Ectodermal cell (in vitro differentiated cells): ENCODE measurements at regions not wholly inside any gene's neighbourhood (a gene's known extent, or its start where the extent isn't known, plus 50 kb on each side); places are given as distances from the start of the nearest gene placed in this dataset.
A peak's percentile ranks its signal among the peaks of the same experiment; 100 is the strongest.

Experiments used
- H3K27ac ChIP-seq: 2 replicates; pipeline ENCODE4 v1.7.0; 2013; ENCODE audit warnings: mild to moderate bottlenecking, low read depth, low read length; ENCODE audit not compliant: insufficient read depth, poor library complexity, severe bottlenecking
- H3K27me3 ChIP-seq: 2 replicates; pipeline ENCODE4 v1.7.0; 2013; ENCODE audit warnings: mild to moderate bottlenecking, low read length; ENCODE audit not compliant: insufficient read depth, control insufficient read depth, poor library complexity, severe bottlenecking
- H3K36me3 ChIP-seq: one replicate; pipeline ENCODE4 v1.7.0; 2013; ENCODE audit warnings: low read length; ENCODE audit not compliant: control insufficient read depth, insufficient read depth
- H3K4me1 ChIP-seq: one replicate; pipeline ENCODE4 v1.7.0; 2013; ENCODE audit warnings: low read length; ENCODE audit not compliant: control insufficient read depth, insufficient read depth
- H3K4me3 ChIP-seq: 2 replicates; pipeline ENCODE4 v1.7.0; 2013; ENCODE audit warnings: low read depth, low read length, control low read depth; ENCODE audit not compliant: insufficient read depth
- H3K9me3 ChIP-seq: 2 replicates; pipeline ENCODE4 v1.7.0; 2013; ENCODE audit warnings: mild to moderate bottlenecking, low read length, moderate library complexity; ENCODE audit not compliant: control insufficient read depth
- WGBS, 2 experiments: methylation state at CpG; one replicate each; pipeline ENCODE4 v1.1.7; 2013; ENCODE audit warnings: missing lambda C conversion rate in 2 of 2; 5-methylcytosine and 5-hydroxymethylcytosine counted together

DNA sequence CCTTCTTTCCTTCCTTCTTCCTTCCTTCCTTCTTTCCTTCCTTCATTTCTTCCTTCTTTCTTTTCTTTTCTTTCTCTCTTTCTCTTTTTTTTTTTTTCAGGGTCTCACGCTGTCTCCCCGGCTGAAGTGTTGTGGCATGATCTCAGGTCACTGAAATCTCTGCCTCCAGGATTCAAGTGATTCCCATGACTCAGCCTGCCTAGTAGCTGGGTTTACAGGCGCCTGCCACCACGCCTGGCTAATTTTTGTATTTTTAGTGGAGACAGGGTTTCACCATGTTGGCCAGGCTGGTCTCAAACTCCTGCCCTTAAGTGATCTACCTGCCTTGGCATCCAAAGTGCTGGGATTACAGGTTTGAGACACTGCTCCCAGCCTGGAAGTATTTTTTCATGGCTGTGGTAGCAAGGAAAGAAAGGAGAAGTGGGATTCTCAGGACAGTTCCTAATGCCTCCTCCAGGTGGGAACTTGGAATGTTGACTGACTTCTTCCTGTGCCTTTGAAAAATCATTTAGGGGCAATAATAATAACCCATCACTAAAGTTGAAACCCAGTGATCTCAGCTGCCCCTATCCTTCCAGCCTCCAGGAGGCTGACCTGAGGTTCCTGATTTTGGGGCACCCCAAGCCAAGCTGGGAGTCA lies 89.3 kb upstream of the CELF4 start:
- Histone ChIP-seq H3K9me3 (no peaks in the 10 kb centered on the region), H3K27ac (no peak overlapping the region)
- 89 to 95% methylated on average over 4 of the region's 4 CpGs for WGBS, 2 experiments

DNA sequence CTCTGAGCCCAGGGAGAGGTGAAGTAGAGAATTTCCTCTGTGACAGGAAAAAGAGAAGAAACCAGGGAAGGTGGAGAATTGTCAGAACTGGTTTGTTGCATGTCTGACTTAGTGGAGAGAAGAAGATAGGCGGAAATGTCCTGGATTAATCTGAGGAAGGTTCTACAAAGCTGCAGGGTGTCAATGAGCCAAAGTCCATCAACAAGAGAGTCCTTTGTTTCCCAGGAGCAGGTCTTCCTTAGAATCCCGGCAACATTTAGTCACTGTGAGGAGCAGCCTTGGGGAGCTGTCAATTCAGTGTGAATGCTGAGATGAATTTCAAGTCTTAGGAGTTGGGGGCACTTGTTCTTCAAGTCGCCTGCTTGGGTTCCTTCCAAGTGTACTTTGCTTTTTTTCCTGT lies 88.4 kb upstream of the CELF4 start:
- H3K9me3 ChIP-seq = no peaks in the 10 kb centered on the region
- 13 to 29% methylated on average over 3 of the region's 3 CpGs for WGBS, 2 experiments
- H3K27me3 ChIP-seq = no peaks in the 10 kb centered on the region
- peak overlapping the region; percentile 1 for H3K27ac ChIP-seq
- peaks cover 4% of the 10 kb centered on the region for H3K4me1 ChIP-seq
- no peak overlapping the region for H3K4me3 ChIP-seq
- no peaks in the 10 kb centered on the region for H3K36me3 ChIP-seq

More for the DNA sequence above, 89.3 kb upstream of the CELF4 start:
- Histone ChIP-seq H3K27me3 (no peaks in the 10 kb centered on the region), H3K4me3 (no peak overlapping the region), H3K4me1 (peaks cover 6% of the 10 kb centered on the region), H3K36me3 (no peaks in the 10 kb centered on the region)

DNA sequence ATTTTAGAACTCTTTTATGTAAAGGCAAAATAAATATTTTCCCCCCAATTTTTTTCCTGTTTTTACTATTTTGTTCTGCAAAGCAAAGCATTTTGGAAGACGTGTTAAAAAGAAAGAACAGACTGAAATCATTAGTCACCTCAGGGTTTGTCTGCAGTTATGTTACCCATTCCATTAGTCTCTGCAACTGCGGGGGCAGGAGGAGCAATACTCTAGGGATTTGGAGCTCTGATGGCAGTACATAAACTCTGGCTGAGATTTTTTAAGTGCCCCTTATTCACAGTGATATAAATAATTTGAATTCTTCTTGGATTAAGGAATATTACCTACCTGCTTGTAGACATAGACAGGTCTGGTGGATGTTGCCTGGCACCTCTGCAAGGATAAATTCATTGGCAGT lies 88.0 kb upstream of the CELF4 start:
- H3K36me3 ChIP-seq = no peaks in the 10 kb centered on the region
- 74 to 79% methylated on average over 2 of the region's 2 CpGs for WGBS, 2 experiments
- no peak overlapping the region for H3K27ac ChIP-seq
- H3K4me3 ChIP-seq = no peak overlapping the region
- peaks cover 4% of the 10 kb centered on the region for H3K4me1 ChIP-seq
- no peaks in the 10 kb centered on the region for H3K27me3 ChIP-seq
- no peaks in the 10 kb centered on the region for H3K9me3 ChIP-seq

DNA sequence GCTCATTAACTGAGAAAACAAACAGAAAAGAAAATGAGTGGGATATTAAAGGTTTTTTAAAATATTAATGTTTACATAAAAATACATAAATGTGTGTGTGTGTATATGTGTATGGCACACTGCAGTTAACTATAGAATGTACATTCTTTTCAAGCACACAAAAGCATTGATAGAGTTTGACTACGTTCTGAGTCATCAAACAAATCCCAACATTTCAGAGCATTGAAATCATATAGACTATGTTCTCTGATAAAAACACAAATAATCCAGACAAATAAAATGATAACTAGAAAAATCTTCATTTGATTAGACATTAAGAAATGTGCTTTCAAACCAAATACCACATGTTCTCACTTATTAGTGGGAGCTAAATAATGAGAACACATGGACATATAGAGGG lies 84.3 kb upstream of the CELF4 start:
- WGBS, 2 experiments = 89 to 100% methylated on average over 1 of the region's 1 CpG
- H3K27ac ChIP-seq = no peak overlapping the region
- H3K9me3 ChIP-seq = no peaks in the 10 kb centered on the region
- no peaks in the 10 kb centered on the region for H3K36me3 ChIP-seq
- no peak overlapping the region for H3K4me3 ChIP-seq
- peaks cover 4% of the 10 kb centered on the region for H3K4me1 ChIP-seq
- H3K27me3 ChIP-seq = no peaks in the 10 kb centered on the region

DNA sequence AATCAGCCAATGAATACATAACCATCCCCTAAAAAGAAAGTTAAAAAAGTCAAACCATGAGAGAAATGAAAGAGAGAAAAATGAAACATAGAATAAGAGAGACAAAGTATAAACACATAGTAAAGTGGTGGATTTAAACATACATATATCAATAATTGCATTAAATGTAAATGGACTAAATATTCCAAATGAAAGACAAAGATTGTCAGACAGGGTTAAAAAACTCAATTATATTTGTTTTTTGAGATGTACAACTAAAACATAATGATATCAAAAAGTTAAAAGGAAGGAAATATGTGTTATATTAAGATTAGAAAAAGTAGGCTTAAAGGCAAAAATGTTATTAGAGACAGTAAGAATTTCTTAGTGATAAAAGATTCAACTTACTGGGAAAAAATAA lies 83.8 kb upstream of the CELF4 start:
- Histone ChIP-seq H3K27ac (no peak overlapping the region), H3K36me3 (no peaks in the 10 kb centered on the region), H3K27me3 (no peaks in the 10 kb centered on the region), H3K4me3 (no peak overlapping the region), H3K9me3 (peaks cover 3% of the 10 kb centered on the region), H3K4me1 (peaks cover 4% of the 10 kb centered on the region)

DNA sequence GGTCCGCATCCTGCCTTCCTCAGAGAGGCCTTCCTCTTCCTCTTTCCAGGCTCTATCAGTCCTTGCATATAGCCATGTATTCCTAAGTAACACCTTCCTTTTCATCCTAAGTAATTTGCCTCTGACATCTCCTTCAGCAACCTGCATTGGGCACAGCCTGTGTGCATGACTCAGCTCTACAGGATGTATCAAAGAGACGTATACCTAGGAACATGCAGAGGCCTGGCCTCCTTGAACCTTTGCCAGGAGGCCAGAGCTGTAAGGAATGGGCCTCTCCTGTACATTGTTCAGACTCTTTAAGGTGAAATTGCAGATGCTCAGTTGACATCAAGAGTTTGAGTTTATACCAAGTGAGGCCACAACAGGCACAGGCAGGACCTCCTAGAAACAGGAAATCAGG lies 76.0 kb upstream of the CELF4 start:
- no peak overlapping the region for H3K27ac ChIP-seq
- WGBS, 2 experiments = 90 to 94% methylated on average over 2 of the region's 2 CpGs
- H3K4me1 ChIP-seq = peaks cover 8% of the 10 kb centered on the region
- no peaks in the 10 kb centered on the region for H3K36me3 ChIP-seq
- H3K9me3 ChIP-seq = peaks cover 6% of the 10 kb centered on the region
- H3K4me3 ChIP-seq = no peak overlapping the region
- H3K27me3 ChIP-seq = no peaks in the 10 kb centered on the region

DNA sequence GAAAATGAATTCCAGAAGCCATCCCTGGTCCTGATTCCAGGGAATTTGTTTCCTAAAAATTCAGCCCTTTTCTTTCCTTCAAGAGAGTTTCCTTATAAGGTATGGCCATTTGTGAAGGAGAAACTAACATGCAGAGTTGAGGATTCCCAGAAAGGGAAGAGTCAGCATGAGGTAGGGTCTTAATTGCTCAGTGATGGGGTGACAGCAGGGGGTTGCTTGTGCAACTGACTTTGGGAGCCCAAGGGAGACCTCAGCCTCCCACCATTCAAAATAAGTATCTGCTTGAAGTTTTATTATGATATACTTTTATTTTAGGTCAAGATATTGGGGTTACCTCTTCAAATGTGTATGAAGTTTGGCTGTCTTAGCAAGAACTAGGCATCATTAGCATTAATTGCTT lies 74.9 kb upstream of the CELF4 start:
- H3K27ac ChIP-seq = no peak overlapping the region
- H3K4me3 ChIP-seq = no peak overlapping the region
- no peaks in the 10 kb centered on the region for H3K36me3 ChIP-seq

DNA sequence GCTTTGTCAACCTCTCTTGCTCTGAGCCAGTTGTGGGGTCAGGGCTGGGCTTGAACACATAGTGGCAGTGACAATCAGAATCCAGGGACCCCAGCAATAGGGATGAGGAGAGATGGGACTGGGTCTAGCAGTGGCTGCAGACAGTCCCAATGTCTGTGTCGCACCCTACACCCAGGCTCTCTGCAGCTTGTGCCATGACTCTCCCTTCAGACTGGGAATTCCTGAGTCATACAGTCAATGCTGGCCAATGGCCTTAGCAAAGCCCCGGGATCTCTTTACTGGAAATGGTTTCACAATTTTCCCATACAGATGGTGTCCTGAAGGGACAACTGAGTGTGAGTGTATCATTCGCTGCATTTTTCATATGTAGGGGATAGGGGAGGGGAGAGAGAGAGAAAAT lies 74.2 kb upstream of the CELF4 start:
- Histone ChIP-seq H3K27me3 (no peaks in the 10 kb centered on the region), H3K27ac (no peak overlapping the region), H3K4me3 (no peak overlapping the region), H3K9me3 (peaks cover 6% of the 10 kb centered on the region), H3K4me1 (peaks cover 8% of the 10 kb centered on the region), H3K36me3 (no peaks in the 10 kb centered on the region)
- WGBS, 2 experiments = 92 to 95% methylated on average over 3 of the region's 3 CpGs

More for the DNA sequence above, 74.9 kb upstream of the CELF4 start:
- Histone ChIP-seq H3K9me3 (peaks cover 6% of the 10 kb centered on the region), H3K27me3 (no peaks in the 10 kb centered on the region), H3K4me1 (peaks cover 8% of the 10 kb centered on the region)

DNA sequence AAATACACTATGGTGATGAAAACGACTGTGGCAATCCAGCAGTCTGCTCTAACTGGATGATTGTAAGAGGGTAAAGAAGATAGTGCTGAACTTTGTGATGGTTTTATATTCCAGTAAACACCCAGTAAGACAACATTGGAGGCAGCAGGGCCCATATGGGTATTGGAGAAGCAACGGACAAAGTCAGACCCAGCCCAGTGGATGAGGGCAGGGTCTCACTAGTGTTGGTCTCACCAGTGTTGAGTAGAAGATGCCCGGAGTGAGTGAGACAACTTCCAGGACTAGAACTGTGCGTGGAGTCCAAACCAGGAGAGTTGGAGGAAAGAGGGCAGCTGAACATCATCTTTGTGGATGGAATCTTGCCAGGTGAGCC lies 71.9 kb upstream of the CELF4 start:
- no peak overlapping the region for H3K4me3 ChIP-seq
- no peaks in the 10 kb centered on the region for H3K36me3 ChIP-seq
- H3K27me3 ChIP-seq = no peaks in the 10 kb centered on the region
- H3K4me1 ChIP-seq = peaks cover 8% of the 10 kb centered on the region
- no peak overlapping the region for H3K27ac ChIP-seq
- WGBS, 2 experiments = 91 to 93% methylated on average over 4 of the region's 4 CpGs
- H3K9me3 ChIP-seq = no peaks in the 10 kb centered on the region

DNA sequence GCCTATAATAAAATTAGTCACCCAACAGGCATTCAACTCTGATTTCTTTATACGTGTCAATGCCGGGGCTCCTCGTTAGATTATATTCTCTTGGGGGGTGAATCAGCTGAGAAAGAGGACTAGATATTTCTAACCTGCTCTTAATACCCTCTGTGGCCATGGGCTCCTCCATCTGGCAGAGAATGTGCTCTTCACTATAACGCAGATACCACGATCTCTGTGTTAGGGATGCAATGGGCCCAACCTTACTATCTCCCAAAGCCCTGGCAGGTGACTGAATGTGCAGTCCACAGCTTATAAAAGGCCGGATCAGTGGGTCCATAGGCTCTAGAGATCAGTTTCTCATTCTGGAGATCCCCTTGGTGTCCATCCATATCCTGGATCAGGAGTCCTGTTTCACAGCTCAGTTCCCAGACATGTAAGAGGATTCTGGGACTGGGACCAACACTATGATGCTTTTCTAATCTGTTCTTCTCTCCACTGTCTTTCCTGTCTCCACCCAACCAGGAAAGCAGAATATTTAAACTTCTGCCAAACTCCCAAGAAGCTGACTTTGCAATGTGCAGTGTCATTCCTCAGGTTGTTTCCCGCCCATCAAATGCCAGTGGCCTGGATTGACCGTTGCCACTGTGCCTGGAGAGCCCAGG lies 71.4 kb upstream of the CELF4 start:
- no peak overlapping the region for H3K27ac ChIP-seq
- H3K36me3 ChIP-seq = no peaks in the 10 kb centered on the region
- no peak overlapping the region for H3K4me3 ChIP-seq
- no peaks in the 10 kb centered on the region for H3K27me3 ChIP-seq
- peaks cover 8% of the 10 kb centered on the region for H3K4me1 ChIP-seq
- no peaks in the 10 kb centered on the region for H3K9me3 ChIP-seq
- 93 to 96% methylated on average over 8 of the region's 8 CpGs for WGBS, 2 experiments
